OCI-LY1 (cell line): ENCODE measurements at regions not wholly inside any gene's neighbourhood (a gene's known extent, or its start where the extent isn't known, plus 50 kb on each side); places are given as distances from the start of the nearest gene placed in this dataset.

Experiments
- H2AFZ ChIP-seq: fragments of 200-600 bp; sonication (generic), shearing (Covaris generic); 2 replicates; pipeline ENCODE4 v1.6.0; 2014; ENCODE audit warnings: antibody characterized with exemption, mild to moderate bottlenecking, low read length
- H3F3A ChIP-seq: fragments of 200-600 bp; sonication (generic), shearing (Covaris generic); 2 replicates; pipeline ENCODE4 v1.6.0; 2014; ENCODE audit warnings: mild to moderate bottlenecking, antibody characterized with exemption, low read length, moderate library complexity; ENCODE audit not compliant: insufficient read depth
- H3K27ac ChIP-seq: fragments of 200-600 bp; sonication (generic); 2 replicates; pipeline ENCODE4 v1.5.1; 2014; ENCODE audit warnings: low read length, mixed run types, mild to moderate bottlenecking, low read depth; ENCODE audit not compliant: poor library complexity, severe bottlenecking
- H3K27me3 ChIP-seq: fragments of 200-600 bp; sonication (generic); 2 replicates; pipeline ENCODE4 v1.6.0; 2014; ENCODE audit warnings: antibody characterized with exemption, mild to moderate bottlenecking, low read length, moderate library complexity; ENCODE audit not compliant: insufficient read depth
- H3K36me3 ChIP-seq: fragments of 200-600 bp; sonication (generic); 2 replicates; pipeline ENCODE4 v1.6.1; 2014; ENCODE audit warnings: mild to moderate bottlenecking, antibody characterized with exemption, low read length, moderate library complexity, mixed read lengths; ENCODE audit not compliant: insufficient read depth
- H3K4me1 ChIP-seq: fragments of 200-600 bp; sonication (generic); 2 replicates; pipeline ENCODE4 v1.5.1; 2014; ENCODE audit warnings: mild to moderate bottlenecking, low read length, moderate library complexity; ENCODE audit not compliant: insufficient read depth, severe bottlenecking
- H3K4me2 ChIP-seq: fragments of 200-600 bp; sonication (generic), shearing (Covaris generic); 2 replicates; pipeline ENCODE4 v1.6.1; 2014; ENCODE audit warnings: low read length
- H3K4me3 ChIP-seq: fragments of 200-600 bp; sonication (generic); 2 replicates; pipeline ENCODE4 v1.5.1; 2014; ENCODE audit warnings: low read length, low read depth, mild to moderate bottlenecking, mixed read lengths; ENCODE audit not compliant: poor library complexity, severe bottlenecking
- H3K79me2 ChIP-seq: fragments of 200-600 bp; shearing (Covaris generic); 2 replicates; pipeline ENCODE4 v1.6.1; 2016; ENCODE audit warnings: mixed run types, low read length, mixed read lengths; ENCODE audit not compliant: insufficient read depth
- H3K9ac ChIP-seq: fragments of 200-600 bp; sonication (generic), shearing (Covaris generic); 2 replicates; pipeline ENCODE4 v1.6.1; 2014; ENCODE audit warnings: mild to moderate bottlenecking, low read length, mixed read lengths
- H3K9me2 ChIP-seq: fragments of 200-600 bp; sonication (generic), shearing (Covaris generic); 2 replicates; pipeline ENCODE4 v1.6.1; 2014; ENCODE audit warnings: low read depth, mild to moderate bottlenecking, low read length, mixed read lengths
- H3K9me3 ChIP-seq: fragments of 200-600 bp; shearing (Covaris generic); 2 replicates; pipeline ENCODE4 v1.6.1; 2014; ENCODE audit warnings: low read length, mixed read lengths
- H4K20me1 ChIP-seq: fragments of 200-600 bp; sonication (generic), shearing (Covaris generic); 2 replicates; pipeline ENCODE4 v1.6.0; 2016; ENCODE audit warnings: mild to moderate bottlenecking, low read length; ENCODE audit not compliant: insufficient read depth
- CTCF ChIP-seq: fragments of 200-600 bp; sonication (generic), shearing (Covaris generic); IDR thresholded peaks from 2 replicates; pipeline ENCODE4 v1.5.1; 2017; ENCODE audit warnings: mild to moderate bottlenecking, antibody characterized with exemption, low read length, moderate library complexity, mixed read lengths
- EZH2 ChIP-seq: fragments of 200-600 bp; sonication (generic), shearing (Covaris generic); IDR thresholded peaks from 2 replicates; pipeline ENCODE4 v1.8.0; 2017; ENCODE audit warnings: borderline replicate concordance, mixed run types, mild to moderate bottlenecking, antibody characterized with exemption, low read length, moderate library complexity, mixed read lengths

GRCh38 chr13:67735651-67736050, 505.5 kb upstream of the PCDH9 start:
- Histone ChIP-seq H3K36me3 (no peaks in the 10 kb centered on the region), H3F3A (no peaks in the 10 kb centered on the region), H3K27ac (no peak overlapping the region), H3K27me3 (no peaks in the 10 kb centered on the region), H4K20me1 (no peaks in the 10 kb centered on the region), H3K9me2 (no peaks in the 10 kb centered on the region), H3K9me3 (no peaks in the 10 kb centered on the region), H3K79me2 (no peaks in the 10 kb centered on the region), H3K4me3 (no peak overlapping the region), H3K9ac (no peak overlapping the region), H2AFZ (no peak overlapping the region), H3K4me1 (no peaks in the 10 kb centered on the region), H3K4me2 (no peak overlapping the region)
- no peak for TF ChIP-seq EZH2
- no peak for TF ChIP-seq CTCF

GRCh38 chr13:67726979-67727378, 496.8 kb upstream of the PCDH9 start:
- Histone ChIP-seq H3F3A (no peaks in the 10 kb centered on the region), H3K4me1 (no peaks in the 10 kb centered on the region), H3K27me3 (no peaks in the 10 kb centered on the region), H3K4me2 (no peak overlapping the region), H3K79me2 (no peaks in the 10 kb centered on the region), H2AFZ (no peak overlapping the region), H3K9ac (no peak overlapping the region), H3K36me3 (no peaks in the 10 kb centered on the region), H3K9me2 (no peaks in the 10 kb centered on the region), H3K9me3 (peaks cover 6% of the 10 kb centered on the region; the same call in 1 of the 2 replicates), H3K27ac (no peak overlapping the region), H3K4me3 (no peak overlapping the region), H4K20me1 (no peaks in the 10 kb centered on the region)
- TF ChIP-seq EZH2: no peak
- no peak for TF ChIP-seq CTCF

- Histone ChIP-seq H3K9ac (no peak overlapping the region), H3K27me3 (no peaks in the 10 kb centered on the region), H3K9me2 (no peaks in the 10 kb centered on the region)
Observed at GRCh38 chr13:67725999-67726398, 495.9 kb upstream of the PCDH9 start.

More at GRCh38 chr13:67725999-67726398, 495.9 kb upstream of the PCDH9 start:
- no peaks in the 10 kb centered on the region for H3K36me3 ChIP-seq
- H3K27ac ChIP-seq: no peak overlapping the region
- no peaks in the 10 kb centered on the region for H4K20me1 ChIP-seq
- H3K9me3 ChIP-seq: peaks cover 6% of the 10 kb centered on the region; the same call in 1 of the 2 replicates
- no peaks in the 10 kb centered on the region for H3F3A ChIP-seq
- no peak overlapping the region for H3K4me3 ChIP-seq
- H3K4me1 ChIP-seq: no peaks in the 10 kb centered on the region
- no peak for TF ChIP-seq CTCF
- TF ChIP-seq EZH2: no peak
- H2AFZ ChIP-seq: no peak overlapping the region
- H3K4me2 ChIP-seq: no peak overlapping the region
- H3K79me2 ChIP-seq: no peaks in the 10 kb centered on the region
